SW 1271 (cell line): ENCODE measurements at regions not wholly inside any gene's neighbourhood (a gene's known extent, or its start where the extent isn't known, plus 50 kb on each side); places are given as distances from the start of the nearest gene placed in this dataset.
"Not testable (repeated sequence)": the region's sequence is repeated elsewhere in the genome, so short reads cannot be mapped to it uniquely, and the experiment has no call there.

ENCODE experiments used
- DNase-seq, 2 experiments: peaks; one replicate each; lab custom pipeline; 2025; lab: John Stamatoyannopoulos, UW

DNA sequence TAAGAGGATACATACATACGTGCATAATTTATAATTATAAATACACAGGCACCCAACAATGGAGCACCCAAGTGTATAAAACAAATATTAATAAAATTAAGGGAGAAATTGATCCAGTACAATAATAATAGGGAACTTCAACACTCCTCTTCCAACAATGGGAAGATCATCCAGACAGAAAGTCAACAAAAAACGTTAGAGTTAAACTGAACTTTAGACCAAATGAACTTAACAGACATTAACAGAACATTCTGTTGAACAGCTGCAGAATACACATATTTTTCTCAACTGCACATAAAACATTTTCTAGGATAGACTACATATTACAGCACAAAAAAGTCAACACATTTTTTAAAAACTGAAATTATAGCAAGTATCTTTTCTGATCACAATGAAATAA lies 339.7 kb downstream of the CGGBP1 start:
- DNase-seq: no peak

DNA sequence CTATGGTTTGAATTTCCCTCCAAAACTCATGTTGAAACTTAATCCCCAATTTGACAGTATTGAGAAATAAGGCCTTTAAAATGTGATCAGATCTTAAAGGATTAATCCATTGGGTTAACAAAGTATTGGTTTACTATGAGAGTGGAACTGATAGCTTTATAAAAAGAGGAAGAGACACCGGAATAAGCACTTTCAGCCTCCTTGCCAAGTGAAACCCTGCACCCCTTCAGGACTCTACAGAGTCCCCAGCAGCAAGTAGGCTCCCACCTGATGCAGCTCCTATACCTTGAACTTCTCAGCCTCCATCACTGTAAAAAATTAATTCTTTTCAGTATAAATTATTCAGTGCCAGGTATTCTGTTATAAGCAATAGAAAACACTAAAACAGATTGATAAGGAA lies 348.3 kb downstream of the CGGBP1 start:
- DNase-seq: no peak

DNA sequence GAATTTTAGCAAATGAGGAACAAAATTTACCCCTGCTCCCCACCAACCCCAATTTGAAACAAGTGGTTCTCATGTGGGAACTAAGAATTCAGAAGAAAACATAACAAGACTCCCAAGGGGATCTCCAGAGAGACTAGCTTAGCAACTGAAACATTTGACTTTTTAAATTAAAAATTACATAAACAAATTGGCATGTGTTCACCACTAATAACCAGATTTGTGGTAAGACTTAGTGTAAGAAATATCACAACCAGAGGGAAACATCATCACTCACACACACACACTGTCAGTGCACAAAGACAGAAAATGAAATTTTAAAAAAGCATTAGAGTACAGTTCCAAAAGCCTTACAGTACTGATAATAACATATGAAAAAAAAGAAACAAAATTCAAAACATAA lies 348.8 kb downstream of the CGGBP1 start:
- no peak for DNase-seq

DNA sequence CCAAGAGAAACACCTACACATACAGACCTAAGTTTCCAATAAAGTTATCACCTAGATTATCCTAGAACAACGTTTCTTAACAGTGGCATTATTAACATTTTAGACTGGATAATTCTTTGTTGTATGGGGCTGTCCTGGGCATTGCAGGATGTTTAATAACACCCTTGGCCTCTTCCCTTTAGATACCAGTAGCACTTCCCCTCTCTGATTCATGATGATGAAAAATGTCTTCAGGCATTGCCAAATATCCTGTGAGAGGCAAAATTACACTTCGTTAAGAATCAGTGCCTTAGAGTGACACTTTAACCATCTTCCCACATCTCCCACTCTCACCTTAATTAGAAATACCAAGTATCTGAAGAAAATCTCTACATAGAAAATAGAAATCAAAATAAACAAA lies 352.6 kb downstream of the CGGBP1 start:
- DNase-seq: no peak

DNA sequence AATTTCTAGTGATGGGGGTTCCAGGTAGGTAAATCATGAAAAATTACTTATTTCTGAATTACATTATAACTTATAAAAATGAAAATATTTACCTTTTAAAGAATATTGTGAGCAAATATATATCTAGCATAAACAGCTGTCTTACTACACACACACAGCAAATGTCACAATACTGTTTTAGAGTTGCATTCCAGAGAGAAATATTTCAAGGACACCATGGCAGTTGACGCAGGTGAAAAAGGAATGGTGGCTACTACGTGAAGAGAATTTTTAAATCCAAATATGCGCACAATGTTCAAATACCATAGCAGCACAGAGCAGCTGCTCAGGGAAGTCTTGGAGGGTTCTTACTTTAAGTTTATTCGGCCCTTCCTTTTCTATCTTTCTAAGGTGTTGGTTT lies 356.2 kb downstream of the CGGBP1 start:
- DNase-seq: no peak

DNA sequence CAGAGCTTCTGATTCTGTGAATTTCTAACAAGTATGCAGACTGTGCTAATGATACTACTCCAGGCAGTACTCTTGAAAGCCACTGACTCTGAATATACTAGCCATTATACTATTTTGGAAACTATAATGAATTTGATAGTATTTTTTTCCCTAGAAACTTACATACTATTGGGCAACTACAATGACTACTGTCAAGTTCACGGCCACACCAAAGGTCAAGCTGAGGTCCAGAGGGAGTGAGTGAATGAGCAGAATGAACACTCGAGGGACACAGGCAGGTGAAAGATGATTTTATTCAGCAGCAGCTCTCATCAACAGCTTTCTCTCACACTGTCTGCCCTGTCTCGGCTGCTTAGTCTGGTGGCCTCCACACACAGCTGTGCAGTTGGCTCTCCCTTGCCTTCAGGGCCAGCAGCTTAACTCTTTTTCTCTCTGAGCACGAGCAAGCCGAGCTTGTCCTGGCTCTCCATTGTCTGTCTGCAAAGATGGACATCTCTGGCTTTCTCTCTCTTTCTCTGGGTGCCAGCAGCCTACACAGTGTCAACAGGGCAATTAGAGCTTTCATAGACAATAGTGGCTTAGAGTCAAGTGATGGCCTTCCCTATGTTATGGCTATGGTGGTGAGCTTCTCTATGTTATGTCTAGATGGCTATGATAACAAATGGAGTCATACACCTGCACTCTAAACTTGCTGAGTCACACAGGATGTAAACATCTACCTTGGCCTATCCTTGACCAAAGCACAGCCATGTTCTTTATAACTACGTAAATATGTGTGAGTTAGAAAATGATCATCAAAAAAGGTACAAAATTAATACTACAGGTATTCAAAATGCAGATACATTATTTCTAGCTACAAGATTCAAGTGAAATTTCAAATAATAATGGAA lies 362.4 kb downstream of the CGGBP1 start:
- DNase-seq: no peak

DNA sequence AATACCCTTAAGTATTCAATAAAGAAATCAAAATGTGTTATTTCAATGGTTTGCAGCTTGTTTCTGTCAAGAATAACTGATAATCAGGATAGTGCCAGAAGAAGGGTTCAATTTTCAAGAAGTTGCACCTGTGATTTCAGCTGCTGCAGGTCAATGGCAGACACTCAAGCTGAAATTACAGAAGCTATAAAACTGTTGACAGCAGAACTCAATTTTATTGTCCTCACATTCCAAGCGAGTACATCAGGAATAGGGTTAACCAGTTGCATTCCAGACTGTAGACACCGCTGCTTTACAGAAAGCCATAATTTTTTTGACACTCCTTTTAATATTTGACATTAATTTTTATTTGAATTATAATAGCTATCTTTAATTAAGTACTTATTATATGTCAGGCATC lies 364.1 kb downstream of the CGGBP1 start:
- no peak for DNase-seq

DNA sequence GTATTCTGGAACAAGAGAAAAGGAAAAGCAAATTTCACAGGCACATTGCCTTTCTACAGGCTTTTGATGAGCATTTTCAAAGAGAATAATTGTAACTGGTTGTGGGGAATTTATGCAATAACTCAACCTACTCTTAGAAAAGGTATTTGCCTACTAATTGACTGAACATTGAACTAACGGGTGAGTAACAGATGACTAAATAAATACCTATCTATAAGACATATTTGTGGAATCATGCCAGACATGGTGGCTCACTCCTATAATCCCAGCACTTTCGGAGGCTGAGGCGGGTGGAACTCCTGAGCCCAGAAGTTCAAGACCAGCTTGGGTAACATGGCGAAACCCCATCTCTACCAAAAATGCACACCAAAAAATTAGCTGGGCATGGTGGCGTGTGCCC lies 367.7 kb downstream of the CGGBP1 start:
- no peak for DNase-seq

DNA sequence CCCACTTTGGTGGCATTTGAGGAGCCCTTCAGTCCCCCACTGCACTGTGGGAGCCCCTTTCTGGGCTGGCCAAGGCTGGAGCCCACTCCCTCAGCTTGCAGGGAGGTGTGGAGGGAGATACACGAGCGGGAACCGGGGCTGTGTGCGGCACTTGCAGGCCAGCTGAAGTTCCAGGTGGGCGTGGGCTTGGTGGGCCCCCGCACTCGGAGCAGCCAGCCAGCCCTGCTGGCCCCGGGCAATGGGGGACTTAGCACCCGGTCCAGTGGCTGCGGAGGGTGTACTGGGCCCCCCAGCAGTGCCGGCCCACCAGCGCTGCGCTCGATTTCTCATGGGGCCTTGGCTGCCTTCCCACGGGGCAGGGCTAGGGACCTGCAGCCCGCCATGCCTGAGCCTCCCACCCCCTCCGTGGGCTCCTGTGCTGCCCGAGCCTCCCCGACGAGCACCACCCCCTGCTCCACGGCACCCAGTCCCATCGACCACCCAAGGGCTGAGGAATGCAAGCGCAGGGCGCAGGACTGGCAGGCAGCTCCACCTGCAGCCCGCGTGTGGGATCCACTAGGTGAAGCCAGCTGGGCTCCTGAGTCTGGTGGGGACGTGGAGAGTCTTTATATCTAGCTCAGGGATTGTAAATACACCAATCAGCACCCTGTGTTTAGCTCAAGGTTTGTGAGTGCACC lies 379.7 kb downstream of the CGGBP1 start:
- DNase-seq: not testable (repeated sequence)

DNA sequence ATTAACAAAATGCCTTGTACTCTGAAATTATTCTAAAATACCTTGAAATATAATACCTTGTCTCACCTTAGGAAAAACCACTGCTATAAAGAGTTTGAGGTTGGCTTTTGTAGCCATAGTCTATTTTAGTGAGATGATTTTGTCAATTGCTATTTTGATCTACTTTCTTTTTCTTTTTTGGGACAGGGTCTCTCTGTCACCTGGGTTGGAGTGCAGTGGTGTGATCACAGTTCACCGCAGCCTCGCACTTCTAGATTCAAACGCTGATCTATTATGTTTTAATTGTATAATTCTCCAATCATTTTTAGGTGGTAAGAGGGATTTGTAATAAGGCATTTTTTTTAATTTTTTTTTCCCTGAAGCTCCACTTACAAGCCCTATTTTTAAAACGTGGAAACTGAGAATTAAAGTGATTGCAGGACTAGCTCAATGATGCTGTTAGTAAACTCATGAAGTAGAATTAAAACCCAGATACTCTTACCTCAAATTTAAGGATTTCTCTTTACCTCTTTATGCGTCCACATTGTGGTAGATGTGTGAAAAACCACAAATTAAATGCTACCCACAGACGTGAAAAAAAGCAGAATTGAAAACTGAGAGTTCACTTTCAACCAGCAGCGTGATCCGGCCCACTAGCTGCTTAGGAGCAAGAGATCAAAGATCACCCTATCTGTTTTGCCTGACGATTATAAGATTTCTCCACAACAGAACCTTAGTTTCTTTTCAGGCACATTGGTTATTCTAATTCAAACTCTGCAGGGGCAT lies 384.2 kb downstream of the CGGBP1 start:
- no peak for DNase-seq

DNA sequence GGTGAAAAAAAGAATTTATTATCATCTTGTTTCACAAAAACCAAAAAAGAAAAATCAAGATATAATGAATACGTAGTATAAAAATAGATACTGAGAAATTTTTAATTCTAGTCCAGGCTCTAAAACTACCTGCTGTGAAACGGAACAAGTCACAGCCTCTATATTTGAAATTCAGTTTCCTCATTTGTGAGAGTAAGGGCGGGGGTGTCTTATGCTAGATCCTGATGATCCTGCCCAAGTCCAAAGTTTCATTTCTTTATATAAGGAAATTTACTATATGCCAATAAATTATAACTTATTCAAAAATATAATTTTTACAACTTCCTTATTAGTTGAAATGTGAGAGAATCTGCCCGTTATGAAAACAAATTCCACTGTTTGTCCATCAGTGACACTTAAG lies 385.7 kb downstream of the CGGBP1 start:
- DNase-seq: no peak

DNA sequence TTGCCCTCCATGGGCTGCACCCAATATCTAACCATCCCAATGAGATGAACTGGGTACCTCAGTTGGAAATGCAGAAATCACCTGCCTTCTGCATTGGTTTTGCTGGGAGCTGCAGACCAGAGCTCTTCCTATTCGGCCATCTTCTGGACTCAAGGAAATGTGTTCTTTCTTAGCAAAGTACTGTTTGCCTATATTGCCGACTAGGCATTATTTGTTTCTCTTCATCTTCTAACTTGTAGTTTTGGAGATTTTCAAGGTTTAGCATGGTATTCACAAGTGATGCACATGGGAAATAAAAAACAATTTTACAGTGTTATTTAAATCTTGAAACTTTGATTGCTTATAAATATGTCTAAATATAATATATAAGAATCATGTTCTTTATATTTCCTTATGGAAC lies 377.8 kb upstream of the POU1F1 start:
- DNase-seq: no peak

DNA sequence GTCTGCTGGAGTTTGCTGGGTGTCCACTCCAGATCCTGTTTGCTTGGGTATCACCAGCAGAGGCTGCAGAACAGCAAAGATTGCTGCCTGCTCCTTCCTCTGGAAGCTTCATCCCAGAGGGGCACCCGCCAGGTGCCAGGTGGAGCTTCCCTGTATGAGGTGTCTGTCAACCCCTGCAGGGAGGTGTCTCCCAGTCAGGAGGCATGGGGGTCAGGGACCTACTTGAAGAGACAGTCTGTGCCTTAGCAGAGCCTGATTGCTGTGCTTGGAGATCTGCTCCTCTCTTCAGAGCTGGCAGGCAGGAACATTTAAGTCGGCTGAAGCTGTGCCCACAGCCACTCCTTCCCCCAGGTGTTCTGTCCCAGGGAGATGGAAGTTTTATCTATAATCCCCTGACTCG lies 376.8 kb upstream of the POU1F1 start:
- DNase-seq: not testable (repeated sequence)

DNA sequence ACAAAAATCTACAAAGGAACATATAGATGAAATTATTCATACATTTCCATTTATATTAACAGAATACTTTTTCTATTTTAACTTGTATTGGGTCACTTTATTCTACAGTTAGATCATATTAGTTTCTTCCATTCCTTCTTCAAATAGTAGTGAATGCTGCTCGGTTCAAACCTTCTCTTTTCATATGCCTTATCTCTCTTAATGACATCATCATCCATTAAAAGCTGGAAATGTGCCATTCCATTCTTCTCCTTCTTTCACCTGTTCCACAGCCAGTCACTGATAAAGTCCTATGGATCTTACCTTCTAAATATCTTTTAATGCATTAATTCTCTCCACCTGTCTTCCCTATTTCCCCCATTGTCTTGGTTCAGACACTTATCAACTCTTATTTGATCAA lies 358.0 kb upstream of the POU1F1 start:
- DNase-seq: no peak

DNA sequence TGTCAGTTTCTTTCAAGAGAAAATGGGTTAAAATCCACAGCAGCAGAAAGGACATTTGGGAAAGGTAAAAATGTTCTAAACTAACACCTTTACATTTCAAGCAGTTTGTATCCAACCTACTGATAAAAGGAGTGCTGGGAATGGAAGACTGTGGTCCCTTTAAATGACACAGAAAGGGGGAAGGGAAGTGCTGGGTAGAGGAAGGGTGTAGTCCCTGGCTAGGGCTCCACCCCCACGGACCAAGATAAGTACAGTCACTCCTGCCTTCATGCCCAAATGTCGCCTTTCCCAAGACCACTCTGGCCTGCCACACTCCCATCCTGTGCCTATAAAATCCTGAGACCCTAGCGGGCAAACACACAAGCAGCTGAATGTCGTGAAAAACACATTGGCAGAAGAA lies 350.9 kb upstream of the POU1F1 start:
- no peak for DNase-seq

DNA sequence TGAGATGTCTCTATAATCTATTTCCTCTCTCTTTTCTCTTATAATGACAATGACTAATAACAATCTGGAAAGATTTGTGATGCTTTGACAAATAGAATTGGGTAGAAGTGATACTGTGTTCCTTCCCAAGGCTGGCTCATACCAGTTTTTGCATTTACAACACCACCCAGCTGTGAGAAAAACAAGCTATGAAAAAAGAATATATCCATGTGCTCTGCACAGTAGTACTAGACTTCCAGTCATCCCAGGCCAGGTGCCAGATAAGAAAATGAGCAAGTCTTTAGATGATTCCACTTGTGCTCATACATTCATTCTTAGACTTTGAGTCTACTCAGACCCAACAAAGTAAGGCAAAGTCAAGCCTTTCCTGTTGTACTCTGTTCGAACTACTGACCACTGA lies 350.2 kb upstream of the POU1F1 start:
- DNase-seq: no peak

DNA sequence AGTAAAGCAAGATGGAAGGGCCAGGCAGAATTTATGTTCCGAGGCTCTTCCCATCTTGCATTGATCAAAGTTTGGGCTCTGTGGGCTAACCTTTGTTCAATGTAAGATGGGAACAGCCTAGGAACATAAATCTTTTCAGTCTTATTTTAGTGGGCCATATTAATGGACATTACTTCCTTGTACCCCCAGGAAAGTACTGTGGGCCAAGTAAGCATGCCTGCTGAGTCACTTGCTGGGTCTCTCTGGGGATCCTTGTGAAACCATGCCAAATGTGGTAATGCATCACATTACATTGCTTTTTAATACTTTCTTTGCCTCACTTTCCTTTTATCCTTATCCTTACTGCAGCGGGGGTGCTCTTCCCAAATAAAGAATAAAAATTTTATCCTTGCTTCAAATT lies 349.5 kb upstream of the POU1F1 start:
- no peak for DNase-seq

DNA sequence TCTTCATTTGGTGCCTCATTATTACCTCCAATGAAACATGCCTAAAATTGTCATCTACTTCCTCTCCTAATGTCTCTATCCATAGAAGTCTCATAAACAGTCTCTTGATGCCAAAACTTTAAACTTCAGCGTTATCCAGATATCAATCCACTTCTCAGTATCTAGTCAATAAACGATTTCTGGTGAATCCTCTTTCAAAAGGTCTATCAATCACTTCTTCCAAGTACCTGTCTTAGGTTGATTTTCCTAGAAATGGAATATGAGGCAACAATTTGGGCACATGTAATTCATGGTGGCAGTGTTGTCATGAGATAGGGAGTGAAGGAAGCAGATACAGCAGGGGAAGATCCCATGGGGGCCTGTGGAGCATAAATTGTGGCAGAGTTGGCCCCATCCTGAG lies 348.5 kb upstream of the POU1F1 start:
- no peak for DNase-seq

DNA sequence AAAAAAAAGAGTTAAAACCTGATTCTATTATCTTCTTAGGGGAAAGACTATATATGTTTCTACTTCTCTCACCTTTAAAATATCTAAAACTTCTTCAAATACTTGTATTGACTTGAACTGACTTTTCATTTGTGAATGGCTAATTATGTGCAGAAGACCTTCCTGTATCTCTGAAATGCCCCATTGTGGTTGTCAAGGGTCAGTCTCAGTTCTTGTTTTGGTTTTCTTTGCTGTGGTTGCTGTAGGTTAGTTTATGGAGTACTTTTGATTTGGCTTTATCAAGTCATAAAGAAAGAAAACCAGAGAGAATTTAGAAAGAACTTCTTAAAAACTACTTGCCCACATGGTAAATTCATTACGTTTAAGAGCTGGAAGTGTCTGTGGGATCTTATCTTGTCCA lies 345.3 kb upstream of the POU1F1 start:
- DNase-seq: no peak

DNA sequence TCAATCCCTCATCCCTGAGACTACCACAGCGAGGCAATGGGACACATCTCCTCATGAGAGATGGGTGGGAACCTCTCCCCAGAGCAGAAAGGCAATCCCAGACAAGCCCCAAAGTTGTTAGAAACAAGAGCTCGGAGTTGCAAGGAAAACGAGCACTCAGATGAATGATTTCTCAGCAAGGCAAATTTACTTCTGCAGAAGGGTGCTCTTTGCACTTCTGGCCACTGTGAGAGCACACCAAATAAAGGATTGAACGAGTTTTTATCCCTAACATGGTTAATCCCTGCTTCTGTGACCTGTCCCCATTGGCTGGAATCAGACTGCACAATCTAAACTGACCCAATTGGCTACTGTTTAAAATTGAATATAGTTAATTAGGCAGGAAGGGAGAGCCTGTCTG lies 339.1 kb upstream of the POU1F1 start:
- no peak for DNase-seq

DNA sequence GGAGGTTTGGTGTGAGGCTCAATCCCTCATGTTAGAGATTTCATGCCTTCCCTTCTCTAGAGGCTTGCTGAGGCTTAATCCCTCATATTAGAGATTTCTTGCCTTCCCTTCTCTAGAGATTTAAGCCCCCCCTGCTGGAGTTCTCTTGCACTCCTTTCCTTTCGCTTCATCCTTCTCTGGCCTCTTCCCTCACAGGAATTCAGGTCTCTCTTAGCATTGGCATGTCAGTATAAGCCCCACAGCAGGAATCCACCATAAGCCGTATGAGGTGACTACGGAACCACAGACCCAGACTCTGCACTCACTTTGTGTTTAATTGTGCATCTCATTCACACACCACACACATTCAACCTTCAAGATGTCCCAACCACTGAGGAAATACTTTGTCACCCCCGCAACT lies 338.6 kb upstream of the POU1F1 start:
- DNase-seq: no peak

DNA sequence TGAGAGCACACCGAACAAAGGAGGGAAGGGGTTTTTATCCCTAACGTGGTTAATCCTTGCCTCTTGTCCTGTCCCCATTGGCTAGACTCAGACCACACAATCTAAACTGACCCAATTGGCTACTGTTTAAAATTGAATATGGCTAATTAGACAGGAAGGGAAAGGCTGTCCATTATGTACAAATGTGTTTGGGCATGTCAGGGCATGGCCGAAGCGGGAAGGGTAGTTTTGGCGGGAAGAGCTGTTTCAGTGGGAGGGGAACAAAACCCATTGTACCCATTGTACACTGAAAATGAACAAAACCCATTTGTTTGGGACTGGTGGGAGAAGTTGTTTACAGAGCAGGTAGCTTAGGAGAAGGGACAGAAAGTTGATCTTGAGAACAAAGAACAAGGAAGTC lies 330.9 kb upstream of the POU1F1 start:
- no peak for DNase-seq

DNA sequence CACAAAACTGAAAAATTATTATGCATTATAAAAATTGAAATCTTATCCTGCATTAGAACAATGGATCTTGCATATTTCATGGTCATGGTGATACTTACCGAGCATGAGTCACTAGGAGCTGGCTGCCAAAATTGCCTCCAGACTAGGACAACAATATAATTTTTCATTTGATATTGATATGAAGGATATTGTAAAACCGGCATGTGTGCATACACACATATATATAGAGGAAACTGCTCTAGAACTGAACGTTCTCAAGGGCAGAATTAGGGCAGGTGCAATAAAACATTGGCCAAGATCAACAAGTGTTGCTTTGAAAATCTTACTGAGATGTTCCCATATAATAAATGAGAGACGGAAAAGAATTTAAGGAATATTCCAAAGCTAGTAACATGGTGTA lies 319.4 kb upstream of the POU1F1 start:
- no peak for DNase-seq
